HL-60 (cell line): ENCODE measurements at regions not wholly inside any gene's neighbourhood (a gene's known extent, or its start where the extent isn't known, plus 50 kb on each side); places are given as distances from the start of the nearest gene placed in this dataset.

Experiments used
- DNase-seq, 2 experiments: peaks; one replicate each; pipeline ENCODE4 v3.0.0-alpha.2; 2010 to 2020; ENCODE audit warnings: low read depth in 1 of 2, low spot score in 1 of 2
- H3K27ac ChIP-seq: fragments of 250-450 bp; sonication (Bioruptor Pico); replicated peaks from 2 replicates; pipeline ENCODE4 v1.5.1; 2020; ENCODE audit warnings: mild to moderate bottlenecking, moderate library complexity
- H3K27me3 ChIP-seq: fragments of 250-450 bp; sonication (Bioruptor Pico); 2 replicates; pipeline ENCODE4 v1.5.1; 2021; ENCODE audit warnings: mild to moderate bottlenecking, moderate library complexity; ENCODE audit not compliant: insufficient read depth, poor library complexity, severe bottlenecking
- H3K4me3 ChIP-seq: replicated peaks from 2 replicates; pipeline ENCODE4 v1.5.1; 2011; ENCODE audit warnings: mild to moderate bottlenecking, control low read depth, low read length; ENCODE audit not compliant: insufficient read depth
- GABPA ChIP-seq: IDR thresholded peaks from 2 replicates; pipeline ENCODE4 v1.6.1; 2012; ENCODE audit warnings: low read depth
- POLR2AphosphoS5 ChIP-seq: IDR thresholded peaks from 2 replicates; pipeline ENCODE4 v1.6.1; 2012; ENCODE audit warnings: low read depth
- SPI1 ChIP-seq: IDR thresholded peaks from 2 replicates; pipeline ENCODE4 v1.6.1; 2012; ENCODE audit warnings: low read depth, mild to moderate bottlenecking, borderline replicate concordance
- TF ChIP-seq, protein P1 (sequence below): IDR thresholded peaks from 2 replicates; pipeline ENCODE4 v1.6.1; 2012; ENCODE audit warnings: low read depth; ENCODE audit not compliant: insufficient replicate concordance
- TF ChIP-seq, protein P2 (sequence below): IDR thresholded peaks from one replicate; pipeline ENCODE4 v1.5.1; 2011; ENCODE audit warnings: low read length, control low read depth, inconsistent platforms; ENCODE audit not compliant: insufficient read depth

DNA sequence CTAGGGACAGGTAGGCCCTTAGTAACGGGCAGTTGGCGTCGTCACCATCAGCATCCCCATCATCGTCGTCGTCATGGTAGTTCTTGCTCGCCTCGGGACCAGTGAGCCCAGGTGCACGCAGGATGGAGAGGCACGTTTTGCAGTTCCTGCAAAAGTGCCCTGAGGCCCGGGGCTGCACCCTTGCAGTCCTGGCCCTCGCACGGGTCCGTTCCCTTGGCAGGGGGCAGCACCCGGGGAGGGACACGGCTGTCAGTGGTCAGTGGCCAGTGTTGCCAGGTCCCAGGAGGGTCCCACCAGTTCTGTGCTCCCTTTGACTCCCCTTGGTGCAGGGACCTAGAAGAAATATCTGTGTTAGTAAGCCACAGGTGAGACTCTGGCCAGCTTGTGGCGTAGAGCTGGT lies 243.9 kb upstream of the CIBAR2 start:
- no peak for DNase-seq
- TF ChIP-seq, protein P1, sequence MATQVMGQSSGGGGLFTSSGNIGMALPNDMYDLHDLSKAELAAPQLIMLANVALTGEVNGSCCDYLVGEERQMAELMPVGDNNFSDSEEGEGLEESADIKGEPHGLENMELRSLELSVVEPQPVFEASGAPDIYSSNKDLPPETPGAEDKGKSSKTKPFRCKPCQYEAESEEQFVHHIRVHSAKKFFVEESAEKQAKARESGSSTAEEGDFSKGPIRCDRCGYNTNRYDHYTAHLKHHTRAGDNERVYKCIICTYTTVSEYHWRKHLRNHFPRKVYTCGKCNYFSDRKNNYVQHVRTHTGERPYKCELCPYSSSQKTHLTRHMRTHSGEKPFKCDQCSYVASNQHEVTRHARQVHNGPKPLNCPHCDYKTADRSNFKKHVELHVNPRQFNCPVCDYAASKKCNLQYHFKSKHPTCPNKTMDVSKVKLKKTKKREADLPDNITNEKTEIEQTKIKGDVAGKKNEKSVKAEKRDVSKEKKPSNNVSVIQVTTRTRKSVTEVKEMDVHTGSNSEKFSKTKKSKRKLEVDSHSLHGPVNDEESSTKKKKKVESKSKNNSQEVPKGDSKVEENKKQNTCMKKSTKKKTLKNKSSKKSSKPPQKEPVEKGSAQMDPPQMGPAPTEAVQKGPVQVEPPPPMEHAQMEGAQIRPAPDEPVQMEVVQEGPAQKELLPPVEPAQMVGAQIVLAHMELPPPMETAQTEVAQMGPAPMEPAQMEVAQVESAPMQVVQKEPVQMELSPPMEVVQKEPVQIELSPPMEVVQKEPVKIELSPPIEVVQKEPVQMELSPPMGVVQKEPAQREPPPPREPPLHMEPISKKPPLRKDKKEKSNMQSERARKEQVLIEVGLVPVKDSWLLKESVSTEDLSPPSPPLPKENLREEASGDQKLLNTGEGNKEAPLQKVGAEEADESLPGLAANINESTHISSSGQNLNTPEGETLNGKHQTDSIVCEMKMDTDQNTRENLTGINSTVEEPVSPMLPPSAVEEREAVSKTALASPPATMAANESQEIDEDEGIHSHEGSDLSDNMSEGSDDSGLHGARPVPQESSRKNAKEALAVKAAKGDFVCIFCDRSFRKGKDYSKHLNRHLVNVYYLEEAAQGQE: no peak
- no peak for TF ChIP-seq GABPA
- TF ChIP-seq, protein P2, sequence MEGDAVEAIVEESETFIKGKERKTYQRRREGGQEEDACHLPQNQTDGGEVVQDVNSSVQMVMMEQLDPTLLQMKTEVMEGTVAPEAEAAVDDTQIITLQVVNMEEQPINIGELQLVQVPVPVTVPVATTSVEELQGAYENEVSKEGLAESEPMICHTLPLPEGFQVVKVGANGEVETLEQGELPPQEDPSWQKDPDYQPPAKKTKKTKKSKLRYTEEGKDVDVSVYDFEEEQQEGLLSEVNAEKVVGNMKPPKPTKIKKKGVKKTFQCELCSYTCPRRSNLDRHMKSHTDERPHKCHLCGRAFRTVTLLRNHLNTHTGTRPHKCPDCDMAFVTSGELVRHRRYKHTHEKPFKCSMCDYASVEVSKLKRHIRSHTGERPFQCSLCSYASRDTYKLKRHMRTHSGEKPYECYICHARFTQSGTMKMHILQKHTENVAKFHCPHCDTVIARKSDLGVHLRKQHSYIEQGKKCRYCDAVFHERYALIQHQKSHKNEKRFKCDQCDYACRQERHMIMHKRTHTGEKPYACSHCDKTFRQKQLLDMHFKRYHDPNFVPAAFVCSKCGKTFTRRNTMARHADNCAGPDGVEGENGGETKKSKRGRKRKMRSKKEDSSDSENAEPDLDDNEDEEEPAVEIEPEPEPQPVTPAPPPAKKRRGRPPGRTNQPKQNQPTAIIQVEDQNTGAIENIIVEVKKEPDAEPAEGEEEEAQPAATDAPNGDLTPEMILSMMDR: no peak
- no peak for TF ChIP-seq SPI1
- TF ChIP-seq POLR2AphosphoS5: no peak
- Histone ChIP-seq H3K4me3 (no peak overlapping the region), H3K27me3 (peaks cover 4% of the 10 kb centered on the region), H3K27ac (no peak overlapping the region)

DNA sequence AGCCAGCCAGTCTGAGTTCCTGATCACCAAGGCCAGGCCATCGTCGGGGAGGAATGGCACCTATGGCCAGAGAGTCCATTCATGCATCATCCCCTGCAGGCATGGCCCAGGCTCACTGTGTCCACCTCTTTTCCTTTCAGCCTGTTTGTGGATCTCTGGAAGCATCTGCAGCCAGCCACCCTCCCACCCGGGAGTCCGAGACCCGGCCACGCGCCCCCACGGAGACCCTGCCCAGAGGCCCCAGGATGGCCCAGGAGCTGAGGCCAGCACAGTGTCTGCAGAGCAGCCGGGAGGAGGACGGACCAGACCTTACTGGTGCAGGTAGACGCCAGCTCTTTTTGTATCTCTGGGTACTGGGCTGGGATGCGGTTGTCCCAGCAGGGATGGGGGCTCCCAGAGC lies 245.1 kb upstream of the CIBAR2 start:
- no peak for TF ChIP-seq POLR2AphosphoS5
- TF ChIP-seq GABPA: no peak
- H3K27ac ChIP-seq: no peak overlapping the region
- DNase-seq: no peak

DNA sequence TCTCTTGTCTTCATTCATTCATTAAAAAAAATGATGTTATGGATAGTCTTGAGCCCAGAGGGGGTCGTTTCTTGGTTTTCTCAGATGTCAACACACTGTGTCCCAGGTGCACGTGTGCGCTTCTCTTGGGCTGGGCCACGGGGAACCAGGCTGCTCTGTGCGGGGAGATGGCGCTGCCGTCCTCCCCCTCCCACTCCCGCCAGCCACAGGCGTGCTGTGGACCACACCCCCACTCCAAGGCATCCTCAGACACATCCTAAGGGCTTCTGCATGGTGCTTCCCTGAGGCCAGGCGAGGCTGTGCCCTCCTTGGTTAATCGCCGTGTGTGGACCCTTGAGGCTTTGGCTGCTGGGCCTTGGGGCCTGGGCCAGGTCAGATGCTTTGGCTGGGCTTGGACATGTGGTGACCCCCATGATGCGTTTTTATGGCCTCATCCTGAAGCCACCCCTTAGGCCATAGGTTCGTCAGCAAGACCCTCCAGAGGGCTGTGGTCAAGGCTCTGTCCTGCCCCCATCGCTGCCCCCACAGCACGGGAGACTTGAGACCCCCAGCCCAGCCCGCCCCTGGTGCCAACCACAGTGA lies 245.7 kb upstream of the CIBAR2 start:
- no peak for DNase-seq
- no peak overlapping the region for H3K4me3 ChIP-seq
- TF ChIP-seq POLR2AphosphoS5: no peak
- no peak for TF ChIP-seq SPI1
- TF ChIP-seq, protein P1: no peak
- TF ChIP-seq GABPA: no peak
- TF ChIP-seq, protein P2: no peak
- H3K27ac ChIP-seq: no peak overlapping the region
- peaks cover 4% of the 10 kb centered on the region for H3K27me3 ChIP-seq

More for the DNA sequence above, 245.1 kb upstream of the CIBAR2 start:
- Histone ChIP-seq H3K27me3 (peaks cover 4% of the 10 kb centered on the region), H3K4me3 (no peak overlapping the region)

DNA sequence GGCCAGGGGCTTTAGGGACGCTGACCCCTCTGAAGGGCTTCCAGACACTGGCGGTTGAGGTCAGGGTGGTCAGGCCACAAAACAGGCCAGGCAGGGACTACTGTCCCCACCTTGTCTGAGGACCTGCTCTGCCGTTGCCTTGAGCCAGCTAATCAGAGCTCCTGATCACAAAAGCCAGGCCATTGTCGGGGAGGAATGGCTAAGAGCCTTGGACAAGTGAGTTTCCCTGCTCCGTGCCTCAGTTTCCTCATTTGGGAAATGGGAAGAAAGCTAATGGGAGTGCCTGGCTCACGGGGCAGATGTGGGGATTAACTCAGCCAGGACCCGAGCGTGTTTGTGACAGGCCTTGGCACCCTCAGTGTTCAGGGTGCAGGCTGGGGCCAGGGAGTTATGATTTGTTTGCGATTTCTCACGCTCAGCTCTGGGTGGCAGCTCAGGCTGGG lies 246.5 kb upstream of the CIBAR2 start:
- Histone ChIP-seq H3K27me3 (peaks cover 4% of the 10 kb centered on the region), H3K4me3 (no peak overlapping the region), H3K27ac (no peak overlapping the region)
- TF ChIP-seq SPI1: no peak
- no peak for TF ChIP-seq POLR2AphosphoS5
- TF ChIP-seq, protein P2: no peak
- TF ChIP-seq GABPA: no peak
- TF ChIP-seq, protein P1: no peak
- no peak for DNase-seq
